Activated CD4-positive, alpha-beta T cell treated with anti-CD3 and anti-CD28 coated beads, Interleukin-10, Interleukin-2, amounts not matched to agents 100 ng/mL and 50 ng/mL, durations not matched to agents 16 hours and 8 hours (primary cell): ENCODE measurements at regions not wholly inside any gene's neighbourhood (a gene's known extent, or its start where the extent isn't known, plus 50 kb on each side); places are given as distances from the start of the nearest gene placed in this dataset.
A peak's percentile ranks its signal among the peaks of the same experiment; 100 is the strongest.
"Not testable (repeated sequence)": the region's sequence is repeated elsewhere in the genome, so short reads cannot be mapped to it uniquely, and the experiment has no call there.

Experiments
- DNase-seq: peaks from one replicate; pipeline ENCODE4 v3.0.0-alpha.2; 2020

DNA sequence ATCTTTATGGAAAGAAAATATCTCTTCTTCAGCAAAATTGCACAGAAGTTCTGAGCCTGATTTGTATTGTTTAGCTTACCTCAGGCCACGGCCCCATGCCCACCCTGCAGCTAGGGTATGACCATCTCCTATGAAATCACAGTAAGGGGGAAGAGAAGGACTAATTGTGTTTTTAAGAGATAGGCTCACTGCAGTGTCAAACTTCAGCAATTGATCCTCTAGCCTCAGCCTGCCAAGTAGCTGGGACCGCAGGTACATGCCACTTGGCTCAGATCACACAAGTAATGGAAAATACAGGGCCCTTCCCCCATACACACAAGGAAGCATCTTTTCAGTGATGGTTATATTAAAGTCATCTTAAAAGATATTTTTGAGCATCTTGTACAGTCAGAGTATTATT is 60.0 kb downstream of the DMAC1 start:
- no peak for DNase-seq

- no peak for DNase-seq
Measured at GRCh38 chr9:7735311-7735710, 64.3 kb downstream of the DMAC1 start.

- DNase-seq: no peak
Measured at GRCh38 chr9:7730164-7730445, 69.5 kb downstream of the DMAC1 start.

- DNase-seq: no peak
Measured at GRCh38 chr9:7729371-7730163, 70.0 kb downstream of the DMAC1 start.

DNA sequence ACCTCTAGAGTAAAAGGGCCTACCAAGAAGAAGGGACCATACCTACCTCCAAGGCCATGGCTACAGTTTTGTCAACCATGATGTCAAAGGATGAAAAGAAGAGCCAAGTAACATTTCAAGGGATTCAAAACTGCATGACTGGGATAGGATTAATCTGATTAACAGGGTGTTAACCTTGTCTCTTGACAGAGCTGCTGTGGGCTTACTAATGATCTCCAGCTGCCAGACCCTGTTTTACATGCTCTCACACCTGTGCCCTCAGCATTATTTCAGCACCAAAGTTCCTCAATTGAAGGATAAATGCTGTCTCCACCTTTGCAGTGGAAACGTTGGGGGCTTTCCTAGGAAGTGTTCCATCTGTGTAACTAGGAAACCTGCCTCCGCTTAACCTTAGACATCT is 78.3 kb downstream of the DMAC1 start:
- DNase-seq: no peak

DNA sequence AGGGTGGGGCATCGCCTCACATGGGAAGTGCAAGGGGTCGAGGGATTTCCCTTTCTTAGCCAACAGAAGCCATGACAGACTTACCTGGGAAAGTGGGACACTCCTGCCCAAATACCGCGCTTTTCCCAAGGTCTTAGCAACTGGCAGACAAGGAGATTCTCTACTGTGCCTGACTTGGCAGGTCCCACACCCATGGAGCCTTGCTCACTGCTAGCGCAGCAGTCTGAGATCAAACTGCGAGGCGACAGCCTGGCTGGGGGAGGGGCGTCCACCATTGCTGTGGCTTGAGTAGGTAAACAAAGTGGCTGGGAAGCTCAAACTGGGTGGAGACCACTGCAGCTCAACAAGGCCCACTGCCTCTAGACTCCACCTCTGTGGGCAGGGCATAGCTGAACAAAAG is 86.5 kb downstream of the DMAC1 start:
- not testable (repeated sequence) for DNase-seq

DNA sequence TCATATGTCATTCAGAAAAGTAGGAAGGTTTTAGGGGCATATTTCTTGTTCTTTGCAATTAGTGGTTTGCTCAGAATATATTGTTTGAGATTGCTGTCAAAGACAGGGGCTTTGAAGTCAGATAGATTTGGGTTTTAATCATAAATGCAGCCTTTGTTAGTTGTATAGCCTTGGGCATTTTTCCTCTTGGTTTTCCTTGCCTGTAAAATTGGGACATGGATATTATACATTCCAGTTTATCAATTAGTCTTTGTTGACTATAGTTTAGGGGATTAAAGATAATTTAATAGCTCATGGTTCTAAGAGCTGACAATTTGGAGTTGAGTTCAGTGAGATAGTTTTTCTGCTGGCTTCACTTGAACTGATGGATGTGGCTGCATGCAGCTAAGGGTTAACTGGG is 88.9 kb downstream of the DMAC1 start:
- no peak for DNase-seq

- no peak for DNase-seq
Measured at GRCh38 chr9:7707934-7708333, 91.6 kb downstream of the DMAC1 start.

DNA sequence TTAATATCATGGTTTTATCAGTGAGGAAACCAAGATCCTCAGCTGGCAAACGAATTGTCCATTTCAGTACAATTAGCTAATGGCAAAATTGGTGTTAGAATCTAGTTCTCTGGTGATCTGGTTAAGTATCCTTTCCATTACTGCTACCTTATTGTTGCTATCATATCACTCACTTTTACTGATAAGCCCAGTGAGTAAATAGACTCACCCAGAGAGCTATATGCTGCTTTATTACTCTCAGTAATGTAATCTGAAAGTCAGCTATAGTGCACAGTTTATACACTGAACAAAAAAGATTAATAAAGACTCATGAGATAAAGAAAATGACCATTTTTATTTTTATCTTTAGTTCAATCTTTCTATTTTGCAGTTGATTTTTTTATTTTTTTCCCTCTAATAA is 95.0 kb downstream of the DMAC1 start:
- DNase-seq: no peak

DNA sequence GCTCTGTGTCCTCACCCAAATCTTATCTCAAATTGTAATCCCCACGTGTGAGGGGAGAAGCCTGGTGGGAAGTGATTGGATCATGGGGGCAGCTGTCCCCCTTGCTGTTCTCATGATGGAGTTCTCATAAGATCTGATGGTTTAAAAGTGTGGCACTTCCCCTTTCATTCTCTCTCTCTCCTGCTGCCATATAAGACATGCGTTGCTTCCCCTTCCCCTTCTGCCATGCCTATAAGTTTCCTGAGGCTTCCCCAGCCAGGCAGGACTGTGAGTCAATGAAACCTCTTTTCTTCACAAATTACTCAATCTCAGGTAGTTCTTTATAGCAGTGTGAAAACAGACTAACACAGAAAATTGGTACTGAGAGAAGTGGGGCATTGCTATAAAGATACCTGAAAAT is 107.7 kb downstream of the DMAC1 start:
- DNase-seq: no peak

- DNase-seq: no peak
Measured at GRCh38 chr9:7690014-7690413, 109.6 kb downstream of the DMAC1 start.

DNA sequence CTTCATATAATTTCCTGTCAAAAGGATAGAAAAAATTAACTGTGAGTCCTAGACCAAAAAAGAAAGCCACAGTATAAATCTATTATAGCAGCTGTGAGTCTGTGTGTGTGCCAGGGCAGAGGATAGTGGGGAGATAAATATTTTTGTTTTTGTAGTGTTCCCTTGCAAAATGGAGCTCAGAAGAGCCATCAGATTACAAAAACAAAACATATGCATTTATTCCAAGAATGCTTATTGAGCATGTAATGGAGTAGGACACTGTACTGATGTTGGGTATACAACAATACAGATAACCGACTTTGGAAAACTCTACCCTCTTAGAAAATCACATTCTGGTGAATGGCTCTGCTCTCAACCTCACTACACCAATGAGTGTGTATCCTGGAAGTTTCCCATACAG is 111.0 kb downstream of the DMAC1 start:
- DNase-seq: no peak

- no peak for DNase-seq
Measured at GRCh38 chr9:7676609-7677156, 122.9 kb downstream of the DMAC1 start.

DNA sequence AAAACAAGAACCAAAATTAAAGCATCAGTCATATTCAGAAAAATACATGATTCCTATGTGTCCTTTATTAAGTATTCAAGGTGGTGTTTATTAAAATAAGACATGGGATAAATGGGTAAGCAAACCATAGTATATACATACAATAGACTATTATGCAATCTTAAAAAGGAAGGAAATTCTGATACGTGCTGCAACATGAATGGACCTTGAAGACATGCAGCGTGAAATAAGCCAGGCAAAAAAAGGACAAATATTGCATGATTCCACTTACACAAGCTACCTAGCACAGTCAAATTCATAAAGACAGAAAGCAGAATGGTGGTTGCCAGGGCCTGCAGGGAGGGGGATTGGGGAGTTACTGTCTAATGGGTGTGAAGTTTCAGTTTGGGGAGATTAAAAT is 127.7 kb downstream of the DMAC1 start:
- DNase-seq: no peak

GRCh38 chr9:7668541-7668940 is 131.0 kb downstream of the DMAC1 start:
- DNase-seq: no peak

DNA sequence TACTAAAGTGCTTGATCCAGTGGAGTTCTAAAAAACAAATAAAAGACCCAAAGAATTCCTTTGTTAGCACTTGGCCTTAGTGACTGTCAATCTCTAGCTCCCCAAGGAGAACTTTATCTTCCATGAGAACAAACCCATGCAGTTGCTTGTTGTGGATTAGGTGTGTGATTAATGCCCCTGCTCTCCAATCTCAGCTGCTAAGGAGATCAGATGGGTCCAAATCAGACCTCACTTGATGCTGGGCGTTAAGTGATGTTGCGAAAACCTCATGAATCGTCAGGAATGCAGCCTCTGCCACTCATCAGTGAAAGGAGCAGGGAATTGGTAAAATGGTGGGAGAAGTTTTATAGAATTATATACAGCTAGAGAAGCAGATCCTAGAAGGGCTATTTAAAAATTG is 133.7 kb downstream of the DMAC1 start:
- no peak for DNase-seq

- DNase-seq: no peak
Measured at GRCh38 chr9:7659766-7660165, 139.8 kb downstream of the DMAC1 start.

DNA sequence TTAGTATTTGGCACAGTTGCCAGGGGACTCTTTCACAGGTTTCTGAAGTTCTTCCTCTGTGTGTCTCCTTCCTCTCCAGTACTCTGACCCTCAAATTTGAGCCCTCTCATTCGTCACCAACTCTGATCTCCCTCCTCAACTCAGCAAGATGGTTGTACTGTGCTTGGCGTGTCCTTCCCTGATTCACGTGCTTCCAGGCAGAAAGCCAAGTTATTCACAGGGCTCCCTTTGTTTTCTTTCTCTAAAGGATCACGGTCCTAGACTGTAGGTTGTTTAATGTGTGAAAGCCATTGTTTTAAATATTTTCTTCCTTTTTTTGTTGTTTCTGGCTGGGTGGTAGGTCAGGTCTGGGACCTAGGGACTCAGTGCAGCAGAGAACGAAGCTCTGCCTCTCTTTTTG is 142.9 kb downstream of the DMAC1 start:
- no peak for DNase-seq

GRCh38 chr9:7653262-7653661 is 146.3 kb downstream of the DMAC1 start:
- no peak for DNase-seq

DNA sequence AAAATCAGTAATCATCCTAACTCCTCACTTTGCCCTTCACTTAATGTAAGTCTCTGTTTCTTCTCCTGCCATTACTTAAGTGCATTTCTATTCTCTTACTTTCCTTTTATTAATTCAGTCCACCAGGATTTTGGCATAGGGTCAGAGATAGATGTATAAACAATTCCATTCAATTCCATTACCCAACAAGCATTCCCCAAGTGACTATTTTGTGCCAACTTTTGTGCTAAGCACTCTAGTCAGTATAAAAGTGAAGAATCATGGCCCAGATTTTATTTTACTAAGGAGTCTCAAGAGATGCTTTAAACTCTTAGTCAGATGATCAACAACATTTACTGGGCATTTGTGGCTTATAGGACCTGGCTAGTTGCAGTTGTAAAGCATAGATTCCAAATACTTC is 159.3 kb downstream of the DMAC1 start:
- DNase-seq: no peak

DNA sequence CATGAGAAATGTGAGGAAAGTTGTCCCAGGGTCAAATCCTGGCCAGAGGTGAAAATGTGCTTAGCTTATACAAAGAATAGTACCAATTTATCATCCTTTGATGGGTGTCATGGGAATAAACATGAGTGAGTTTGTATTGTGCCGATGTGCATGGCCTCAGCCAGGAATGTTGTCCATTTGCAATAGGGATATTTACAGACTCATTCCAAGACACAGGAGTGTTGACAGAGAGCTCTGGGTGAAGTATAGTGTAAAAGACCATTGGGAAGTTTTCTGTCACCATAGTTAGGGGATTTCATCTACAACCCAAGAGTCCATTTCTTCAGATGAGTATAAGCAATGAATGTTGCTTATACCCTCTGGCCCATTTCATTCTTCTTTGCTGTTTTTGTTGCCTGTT is 160.1 kb downstream of the DMAC1 start:
- DNase-seq: no peak

- no peak for DNase-seq
Measured at GRCh38 chr9:7636838-7637467, 162.6 kb downstream of the DMAC1 start.

GRCh38 chr9:7636309-7636708 is 163.3 kb downstream of the DMAC1 start:
- DNase-seq: no peak

DNA sequence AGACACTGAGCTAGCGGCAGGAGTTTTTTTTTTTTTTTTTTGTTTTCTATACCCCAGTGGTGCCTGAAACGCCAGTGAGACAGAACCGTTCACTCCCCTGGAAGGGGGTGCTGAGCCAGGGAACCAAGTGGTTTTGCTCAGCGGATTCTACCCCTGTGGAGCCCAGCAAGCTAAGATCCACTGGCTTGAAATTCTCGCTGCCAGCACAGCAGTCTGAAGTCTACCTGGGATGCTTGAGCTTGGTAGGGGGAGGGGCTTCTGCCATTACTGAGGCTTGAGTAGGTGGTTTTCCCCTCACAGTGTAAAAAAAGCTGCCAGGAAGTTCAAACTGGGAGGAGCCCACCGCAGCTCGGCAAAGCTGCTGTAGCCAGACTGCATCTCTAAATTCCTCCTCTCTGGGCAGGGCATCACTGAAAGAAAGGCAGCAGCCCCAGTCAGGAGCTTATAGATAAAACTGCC is 173.0 kb downstream of the DMAC1 start:
- peak; percentile 35 for DNase-seq

DNA sequence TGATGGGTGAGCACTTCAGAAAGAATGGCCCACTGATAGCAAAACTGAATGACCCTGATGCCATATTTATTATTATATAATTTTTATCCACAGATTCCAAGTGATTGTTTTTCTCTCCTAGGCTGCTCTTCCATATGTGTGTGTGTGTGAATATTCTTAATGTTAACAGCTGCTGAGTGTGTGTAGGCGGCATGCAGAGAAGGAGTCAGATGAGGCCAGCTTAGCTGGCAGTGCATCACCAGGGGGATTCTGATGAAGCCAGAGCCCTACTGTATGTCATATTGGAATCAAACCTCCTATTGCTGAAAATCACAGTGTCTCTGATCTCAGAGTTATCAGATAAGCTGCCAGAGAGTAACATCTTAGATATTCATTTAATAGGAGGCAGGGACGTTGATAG is 177.1 kb downstream of the DMAC1 start:
- DNase-seq: no peak
